GM21619 (cell line): ENCODE measurements at regions not wholly inside any gene's neighbourhood (a gene's known extent, or its start where the extent isn't known, plus 50 kb on each side); places are given as distances from the start of the nearest gene placed in this dataset.
A peak's percentile ranks its signal among the peaks of the same experiment; 100 is the strongest.

Source experiments
- ATAC-seq: cut with Tn5 transposase; IDR thresholded peaks from one replicate; pipeline ENCODE4 v1.9.1; 2021; ENCODE audit not compliant: unreplicated experiment

DNA sequence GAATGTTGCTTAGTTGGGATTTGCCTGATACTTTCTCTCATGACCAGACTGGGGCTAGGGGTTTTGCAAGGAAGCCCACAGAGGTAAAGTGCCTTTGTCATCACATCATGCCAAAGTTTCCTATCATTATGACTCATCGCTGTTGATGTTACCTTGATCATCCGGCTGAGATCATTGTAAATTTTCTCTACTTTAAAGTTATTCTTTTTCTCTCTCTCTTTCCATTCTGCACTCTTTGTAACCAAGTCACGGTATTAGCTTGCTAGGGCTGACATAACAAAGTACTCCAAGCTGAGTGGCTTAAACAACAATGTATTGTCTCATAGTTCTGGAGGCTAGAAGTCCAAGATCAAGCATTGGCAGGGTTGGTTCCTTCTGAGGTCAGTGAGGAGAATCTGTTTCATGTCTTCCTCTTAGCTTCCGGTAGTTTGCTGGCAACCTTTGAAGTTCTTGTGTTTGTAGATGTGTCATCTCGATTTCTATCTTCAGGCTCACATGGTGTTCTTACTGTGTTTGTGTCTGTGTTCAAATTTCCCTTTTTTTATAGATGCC, 113.0 kb downstream of the DTHD1 start:
- no peak for ATAC-seq

DNA sequence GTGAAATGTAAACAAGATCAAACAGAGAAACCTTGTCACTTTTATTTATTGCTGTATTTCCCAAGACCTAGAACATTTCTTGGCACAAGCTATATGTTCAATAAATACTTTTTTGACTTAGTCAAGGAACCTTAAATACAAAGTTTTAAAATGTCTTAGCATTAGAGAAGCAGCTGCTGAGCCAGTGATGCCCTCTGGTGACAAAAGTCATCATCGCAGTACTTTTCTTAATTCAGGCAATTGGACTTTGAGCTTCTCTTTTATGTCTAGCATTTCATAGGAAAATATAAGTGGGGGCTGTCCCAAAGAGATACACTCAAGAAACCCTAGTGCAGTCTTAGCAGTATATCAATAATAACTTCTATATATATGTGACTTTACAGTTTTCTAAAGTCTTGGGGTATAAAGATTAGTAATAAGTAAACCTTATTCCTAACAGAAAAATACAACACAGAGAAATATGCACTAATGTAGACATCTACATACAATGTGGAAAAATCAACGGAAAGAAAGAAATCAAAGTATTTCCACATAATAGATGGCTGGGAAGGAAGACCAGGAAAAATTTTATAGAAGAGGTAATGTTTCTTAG, 118.4 kb downstream of the DTHD1 start:
- peak; percentile 62 for ATAC-seq

DNA sequence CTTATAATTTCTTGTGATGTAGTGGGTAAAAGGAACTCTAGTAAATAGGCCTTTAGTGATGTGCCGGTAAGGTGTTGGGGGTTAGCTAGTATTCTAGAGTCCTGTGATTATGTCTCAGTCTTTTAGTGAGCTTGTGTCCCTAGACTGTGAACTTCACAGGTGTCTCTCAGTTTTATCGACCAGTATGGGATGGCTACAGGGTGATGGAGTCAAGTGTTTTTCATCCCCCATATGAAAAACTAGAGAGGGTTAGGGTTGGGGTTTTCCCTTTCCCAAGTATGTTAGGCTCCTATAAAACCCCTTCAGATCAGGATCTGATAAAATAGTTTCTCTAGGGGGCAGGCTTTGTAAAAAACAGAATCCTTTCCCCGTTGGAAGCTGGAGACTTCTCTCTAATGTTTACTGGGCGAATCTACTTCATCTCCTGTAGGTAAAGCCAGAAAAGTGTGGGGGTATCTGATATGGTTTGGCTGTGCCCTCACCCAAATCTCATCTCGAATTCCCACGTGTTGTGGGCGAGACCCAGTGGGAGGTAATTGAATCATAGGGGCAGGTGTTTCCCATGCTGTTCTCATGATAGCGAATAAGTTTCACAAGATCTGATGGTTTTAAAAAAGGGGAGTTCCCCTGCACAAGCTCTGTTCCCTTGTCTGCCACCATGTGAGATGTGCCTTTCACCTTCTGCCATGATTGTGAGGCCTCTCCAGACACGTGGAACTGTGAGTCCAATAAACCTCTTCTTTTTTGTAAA, 120.8 kb downstream of the DTHD1 start:
- no peak for ATAC-seq

DNA sequence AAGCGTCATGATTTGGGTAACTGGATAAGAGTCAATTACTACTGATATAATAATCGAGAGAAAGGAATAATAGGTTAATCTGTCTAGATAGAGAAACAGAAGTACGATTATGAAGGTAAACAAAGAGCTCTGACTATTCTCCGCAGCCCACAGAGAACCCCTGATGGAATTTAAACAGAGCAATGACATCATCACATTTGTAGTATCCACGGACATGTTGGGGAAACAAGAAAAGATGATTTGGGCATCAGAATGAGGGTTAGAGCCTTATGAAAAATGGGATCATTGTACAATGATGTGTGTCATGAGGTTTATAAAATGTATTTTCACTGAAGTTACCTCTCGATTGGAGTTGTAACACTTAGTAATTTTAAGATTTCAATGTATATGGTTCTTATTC, 129.9 kb downstream of the DTHD1 start:
- ATAC-seq, result no peak

DNA sequence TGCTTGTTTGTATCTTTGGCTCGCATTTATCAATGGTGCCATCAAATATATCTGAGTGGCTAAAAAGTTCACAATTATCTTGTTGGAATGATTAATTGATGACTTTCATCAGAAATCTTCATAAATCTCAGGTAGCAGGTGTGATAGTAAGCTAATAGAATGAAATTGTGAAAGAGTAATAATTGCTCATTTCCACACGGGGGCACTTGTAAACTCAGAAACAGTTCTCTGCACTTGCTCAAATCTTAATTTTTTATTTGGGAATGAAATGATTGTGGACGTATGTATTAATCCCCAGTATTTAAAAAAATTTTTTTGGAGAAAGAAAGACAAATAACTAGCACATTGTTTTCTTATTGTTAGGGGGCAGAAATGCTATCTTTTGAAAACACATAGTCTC, 132.8 kb downstream of the DTHD1 start:
- ATAC-seq, result no peak

DNA sequence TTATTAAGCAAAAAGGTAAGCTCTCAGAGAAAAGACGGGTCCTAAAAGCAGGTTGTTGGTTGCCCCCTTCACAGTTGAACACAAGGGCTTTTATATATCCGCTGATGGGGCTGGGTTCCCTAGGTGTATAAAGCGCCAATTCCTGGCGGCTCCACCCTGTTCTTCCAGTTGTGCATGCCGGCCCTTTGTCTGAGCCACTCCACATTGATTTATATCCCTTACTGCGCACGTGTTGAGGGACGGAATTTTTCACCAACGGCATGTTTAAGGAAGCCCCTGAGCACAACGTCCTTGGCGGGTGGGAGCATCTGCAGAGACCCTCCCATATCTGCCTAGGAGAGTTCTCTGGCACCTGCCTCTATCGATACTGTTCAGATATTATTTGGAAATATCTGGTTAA, 135.7 kb downstream of the DTHD1 start:
- no peak for ATAC-seq

DNA sequence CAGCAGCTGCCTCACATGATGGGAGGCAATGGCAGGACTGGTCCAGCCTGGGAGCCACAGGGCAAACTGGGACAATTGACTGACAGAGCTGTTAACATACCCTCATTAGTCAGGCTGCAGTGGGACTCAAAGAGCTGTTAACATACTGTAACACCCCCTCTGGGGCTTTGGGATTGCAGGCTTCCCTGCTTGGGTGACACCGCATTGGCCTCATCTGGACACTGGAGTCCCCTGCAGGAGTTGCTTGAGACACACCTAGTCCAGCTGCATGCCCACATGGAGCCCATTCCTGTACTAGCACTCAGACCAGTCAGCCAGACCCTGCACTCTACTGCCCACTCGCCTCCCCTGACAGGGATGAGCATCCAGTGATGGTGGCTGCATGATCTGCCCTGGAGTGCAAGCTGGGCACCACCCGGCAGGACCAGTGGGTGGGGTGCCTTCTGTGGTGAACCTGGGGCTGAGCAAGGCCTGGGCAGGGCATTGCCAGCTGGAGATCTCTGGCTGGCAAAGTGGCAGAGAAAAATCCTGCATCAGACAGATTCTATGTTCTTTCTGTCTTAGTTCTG, 138.8 kb downstream of the DTHD1 start:
- no peak for ATAC-seq

DNA sequence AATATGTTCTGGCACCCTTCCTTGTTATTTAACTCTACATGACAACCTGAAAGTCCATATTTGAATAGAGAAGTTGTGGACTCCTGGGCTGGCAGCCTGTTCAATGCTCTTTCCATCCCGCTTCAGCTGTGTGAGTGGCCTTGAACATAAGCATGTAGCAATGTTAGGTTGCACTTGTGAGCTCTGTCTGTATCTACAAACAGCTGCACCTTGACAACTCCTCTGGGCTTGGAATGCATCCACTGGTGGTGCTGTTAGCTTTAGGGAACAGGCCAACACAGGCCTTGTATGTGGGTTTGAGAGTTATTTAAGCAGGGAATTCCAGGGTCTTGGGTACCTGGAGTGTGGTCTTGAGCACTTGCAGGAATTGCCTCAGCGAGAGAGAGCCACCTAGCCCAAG, 141.2 kb downstream of the DTHD1 start:
- ATAC-seq, result no peak

DNA sequence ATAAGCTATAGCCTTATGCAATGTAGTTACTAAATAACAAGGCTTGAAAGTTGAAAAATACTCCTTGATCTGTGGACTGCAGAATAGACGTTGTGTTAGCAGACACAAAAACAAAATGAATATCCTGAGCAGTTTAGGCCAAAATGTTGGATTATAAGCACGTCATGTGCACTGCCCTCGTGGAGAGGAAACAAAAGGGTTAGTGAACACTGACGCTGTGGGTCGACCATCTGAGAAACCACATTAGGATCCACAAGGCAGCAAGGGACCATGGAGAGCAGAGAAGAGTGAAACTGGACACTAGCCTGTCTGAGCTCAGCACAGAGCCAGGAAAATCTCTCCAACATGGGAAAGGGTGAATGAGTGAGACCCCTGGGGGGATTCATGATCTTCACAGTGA, 145.3 kb downstream of the DTHD1 start:
- ATAC-seq, result no peak

DNA sequence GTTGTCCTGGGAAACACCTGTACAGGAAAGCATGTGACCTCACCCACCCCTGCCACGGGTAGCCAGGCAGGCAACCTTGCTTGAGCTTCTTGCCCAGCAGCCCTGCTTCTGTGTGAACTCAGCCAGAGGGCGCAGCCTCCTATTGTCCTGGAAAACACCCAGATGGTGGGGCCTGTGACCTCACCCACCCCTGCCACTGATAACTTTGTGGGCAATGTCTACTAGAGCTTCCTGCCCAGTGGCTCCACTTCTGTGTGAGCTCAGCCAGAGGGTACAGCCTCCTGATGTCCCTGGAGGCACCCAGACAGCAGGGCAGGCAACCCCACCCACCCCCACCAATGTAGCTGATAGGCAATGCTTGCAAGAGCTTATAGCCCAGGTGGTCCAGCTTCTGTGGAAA, 146.3 kb downstream of the DTHD1 start:
- ATAC-seq, result no peak

DNA sequence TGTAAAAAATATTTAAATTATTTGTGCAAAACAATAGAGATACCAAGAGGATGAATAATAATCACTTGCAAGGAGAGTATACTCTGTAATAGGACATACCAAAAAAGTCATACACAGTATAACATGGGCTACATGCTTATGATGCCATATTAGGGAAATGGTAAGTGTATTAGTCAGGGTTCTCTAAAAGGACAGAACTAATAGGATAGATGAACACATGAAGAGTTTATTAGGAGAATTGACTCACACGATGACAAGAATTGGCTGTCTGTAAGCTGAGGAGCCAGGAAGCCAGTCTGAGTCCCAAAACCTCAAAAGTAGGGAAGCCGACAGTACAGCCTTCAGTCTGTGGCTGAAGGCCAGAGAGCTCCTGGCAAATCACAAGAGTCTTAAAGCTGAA, 151.2 kb downstream of the DTHD1 start:
- no peak for ATAC-seq

DNA sequence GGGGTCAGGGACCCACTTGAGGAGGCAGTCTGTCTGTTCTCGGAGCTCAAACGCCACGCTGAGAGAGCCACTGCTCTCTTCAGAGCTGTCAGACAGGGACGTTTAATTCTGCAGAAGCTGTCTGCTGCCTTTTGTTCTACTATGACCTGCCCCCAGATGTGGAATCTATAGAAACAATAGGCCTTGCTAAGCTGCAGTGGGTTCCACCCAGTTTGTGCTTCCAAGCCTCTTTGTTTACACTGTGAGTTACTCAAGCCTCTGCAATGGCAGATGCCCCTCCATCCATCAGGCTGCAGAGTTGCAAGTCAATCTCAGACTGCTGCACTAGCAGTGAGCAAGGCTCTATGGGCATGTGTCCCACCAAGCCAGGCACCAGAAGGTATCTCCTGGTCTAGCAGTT, 158.1 kb downstream of the DTHD1 start:
- ATAC-seq, result no peak

DNA sequence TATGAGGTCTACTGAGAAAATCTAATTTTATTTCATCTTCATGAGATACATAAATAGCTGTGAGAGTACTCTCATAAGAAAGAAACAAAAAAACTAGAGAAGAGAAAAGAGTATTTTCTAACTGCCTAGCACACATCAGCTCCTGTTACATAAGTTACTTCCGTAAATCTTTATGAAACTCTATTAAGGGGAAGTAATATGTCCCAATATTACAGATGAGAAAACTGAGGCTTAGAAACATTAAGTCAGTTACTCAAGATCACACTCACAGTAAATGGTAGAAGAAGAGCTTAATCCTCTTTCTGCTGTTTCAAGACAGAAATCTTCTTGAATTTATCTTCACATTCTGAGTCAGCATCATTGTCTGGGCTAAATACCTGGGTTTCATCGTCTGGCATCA, 164.1 kb downstream of the DTHD1 start:
- no peak for ATAC-seq

DNA sequence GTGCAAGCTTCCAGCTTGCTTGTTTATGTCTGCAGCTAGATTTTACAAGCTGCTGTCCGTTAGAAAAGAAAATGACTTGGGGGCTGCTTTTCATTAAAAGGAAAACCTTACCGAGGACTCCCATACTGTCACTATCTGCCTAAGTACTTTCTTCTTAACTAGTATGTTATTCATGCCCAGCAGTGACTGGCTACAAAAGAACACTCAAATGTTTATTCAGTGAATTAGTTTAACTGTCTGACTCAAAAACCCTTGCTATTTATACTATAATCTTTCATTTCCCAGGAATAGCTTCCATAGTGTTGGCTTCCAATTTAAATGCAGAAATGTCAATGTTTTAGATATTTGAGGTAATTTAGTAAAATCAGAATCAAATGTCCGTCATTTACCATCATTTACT, 164.9 kb downstream of the DTHD1 start:
- no peak for ATAC-seq

DNA sequence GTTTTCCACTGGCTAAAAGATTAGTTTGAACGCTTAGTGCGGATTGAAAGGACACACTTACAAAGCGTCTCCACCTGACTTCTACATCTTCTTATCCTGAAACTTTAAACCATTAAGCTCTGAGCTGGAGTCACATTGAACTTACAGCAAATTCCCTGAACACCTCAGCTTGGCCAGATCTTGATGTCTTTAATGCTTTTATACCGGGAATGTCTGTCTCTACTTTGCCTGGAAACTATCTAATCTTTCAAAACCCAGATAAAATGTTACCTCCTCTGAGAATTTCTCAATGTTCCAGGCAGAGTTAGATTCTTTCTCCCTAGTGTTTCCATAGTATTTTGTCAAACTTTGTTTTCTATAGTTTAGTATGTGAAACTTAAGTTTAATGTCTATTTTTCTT, 179.9 kb downstream of the DTHD1 start:
- ATAC-seq, result no peak

DNA sequence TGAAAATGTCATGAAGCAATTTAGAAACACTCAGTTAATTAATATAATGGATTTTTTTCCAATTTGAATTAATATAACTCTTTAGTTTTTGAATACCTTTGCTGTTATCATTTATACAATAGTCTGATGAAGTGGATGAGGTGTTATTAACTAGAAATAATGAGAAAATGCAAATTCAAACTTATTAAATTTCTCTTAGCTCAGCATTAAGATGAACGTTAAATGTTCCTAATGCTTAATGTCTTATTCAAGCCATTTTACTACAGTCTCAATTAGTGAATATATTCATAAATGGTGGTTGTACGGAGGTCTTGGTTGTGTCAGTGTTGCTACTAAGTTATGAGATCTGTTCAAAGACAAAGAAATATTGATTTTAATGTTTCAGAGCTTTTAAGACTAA, 186.3 kb downstream of the DTHD1 start:
- no peak for ATAC-seq

DNA sequence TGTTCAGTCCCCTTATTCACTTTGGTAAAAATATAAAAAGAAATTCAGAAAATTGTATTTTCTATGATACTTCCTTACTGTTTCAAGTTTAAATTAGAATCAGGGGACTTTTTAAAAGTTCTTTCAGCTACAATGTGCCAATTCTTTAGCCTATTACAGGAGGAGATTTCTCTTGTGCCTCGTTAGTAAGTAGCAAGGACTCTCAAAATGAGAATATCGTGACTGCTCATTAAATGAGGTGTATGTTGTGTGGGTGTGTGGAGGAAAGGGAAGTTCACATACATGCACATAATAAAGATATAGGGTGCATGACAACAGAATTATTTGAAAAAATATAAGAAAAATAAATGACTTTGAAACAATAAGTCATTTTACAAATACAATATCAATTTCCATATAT, 190.5 kb downstream of the DTHD1 start:
- no peak for ATAC-seq

DNA sequence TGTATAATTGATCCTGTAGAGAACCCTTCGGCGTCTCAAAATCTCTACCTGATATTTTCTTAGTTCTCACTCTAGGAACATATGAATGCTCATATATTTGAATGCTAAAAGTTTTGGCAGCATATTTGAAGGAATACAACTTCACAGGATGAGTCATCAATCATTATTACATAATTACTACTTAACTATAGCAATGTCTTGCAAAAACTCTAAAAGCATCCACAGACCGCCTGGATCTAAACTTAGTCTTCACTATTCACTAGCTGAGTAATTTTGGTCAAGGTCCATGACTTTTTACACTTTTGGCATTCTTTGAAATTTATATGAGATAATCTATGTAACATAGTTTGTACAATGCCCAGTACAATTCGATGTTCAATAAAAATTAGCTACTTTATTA, 194.7 kb downstream of the DTHD1 start:
- no peak for ATAC-seq

DNA sequence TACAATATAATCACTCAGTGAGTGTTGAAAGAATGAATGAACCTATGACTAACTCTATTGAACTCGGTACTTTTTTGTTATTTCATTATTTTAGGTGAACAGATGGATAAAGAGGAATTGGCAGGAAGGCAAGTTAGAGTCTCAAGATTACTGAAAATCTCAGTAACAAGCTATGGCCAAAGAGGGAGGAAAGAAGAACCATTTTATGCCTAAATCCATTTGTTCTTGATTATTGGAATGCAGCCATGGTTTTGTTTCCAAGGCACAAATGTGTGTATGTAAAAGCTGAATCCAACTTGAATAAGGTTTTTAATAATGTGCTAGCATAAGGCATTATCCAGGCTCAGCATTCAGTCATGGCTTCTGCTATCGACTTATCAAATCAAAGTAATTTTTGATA, 196.4 kb downstream of the DTHD1 start:
- ATAC-seq, result no peak

DNA sequence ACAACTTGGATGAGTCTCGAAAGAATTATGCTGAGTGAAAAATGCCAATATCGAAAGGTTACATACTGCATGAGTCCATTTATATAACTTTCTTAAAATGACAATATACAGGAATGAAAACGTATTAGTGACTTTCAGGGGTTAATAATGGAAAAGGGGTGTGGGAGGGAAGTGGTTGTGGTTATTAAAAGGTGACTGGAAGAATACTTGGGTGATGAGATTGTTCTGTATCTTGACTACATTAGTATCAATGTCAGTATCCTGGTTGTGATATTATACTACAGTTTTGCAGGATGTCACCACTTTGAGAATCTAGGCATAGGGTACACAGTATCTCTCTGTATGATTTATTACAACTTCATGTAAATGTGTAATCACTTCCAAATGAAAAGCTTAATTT, 204.5 kb downstream of the DTHD1 start:
- ATAC-seq, result no peak

DNA sequence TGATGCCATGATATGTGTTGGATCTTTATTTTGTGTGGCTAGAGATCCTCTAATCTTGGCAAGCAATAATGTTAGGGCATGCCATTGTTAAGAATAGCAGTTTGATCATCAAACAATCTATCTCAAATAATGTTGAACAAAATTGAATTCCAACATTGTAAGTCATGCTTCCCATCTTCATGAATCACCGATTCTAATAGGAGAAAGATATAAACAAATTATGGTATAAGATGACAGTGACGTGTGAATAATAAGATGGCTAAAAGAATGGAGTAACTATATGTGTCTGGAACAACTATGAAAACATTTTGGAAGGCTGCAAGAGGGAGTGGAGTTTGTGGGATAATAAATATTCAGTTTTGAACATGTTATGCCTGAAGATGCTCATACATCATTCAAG, 208.4 kb downstream of the DTHD1 start:
- ATAC-seq, result no peak

DNA sequence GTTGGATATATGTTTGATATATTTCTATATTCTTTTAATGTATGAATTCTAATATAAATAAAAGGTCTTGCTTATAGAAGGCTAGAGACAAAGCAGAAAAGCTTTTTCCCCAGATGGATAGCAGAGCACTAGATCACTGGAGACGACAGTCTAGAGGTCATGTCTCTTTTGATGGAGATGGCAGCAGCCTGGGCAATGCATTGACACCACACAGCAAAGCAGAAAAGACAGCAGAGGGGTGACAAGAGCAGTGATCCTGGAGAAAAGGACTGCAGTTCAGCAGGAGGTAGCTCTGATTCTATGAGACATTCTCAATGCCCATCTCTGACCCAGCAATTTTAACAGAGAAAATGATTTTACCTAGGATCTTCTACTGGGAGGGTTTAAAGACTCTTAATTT, 210.6 kb downstream of the DTHD1 start:
- no peak for ATAC-seq
